Ishikawa (cell line): ENCODE measurements at regions not wholly inside any gene's neighbourhood (a gene's known extent, or its start where the extent isn't known, plus 50 kb on each side); places are given as distances from the start of the nearest gene placed in this dataset.

Experiments
- CEBPB ChIP-seq: IDR thresholded peaks from 2 replicates; pipeline ENCODE4 v1.6.1; 2012
- CREB1 ChIP-seq: IDR thresholded peaks from 2 replicates; pipeline ENCODE4 v1.6.1; 2012; ENCODE audit warnings: low read depth
- EGR1 ChIP-seq: IDR thresholded peaks from 2 replicates; pipeline ENCODE4 v1.6.1; 2012
- EP300 ChIP-seq: IDR thresholded peaks from 2 replicates; pipeline ENCODE4 v1.6.1; 2012; ENCODE audit warnings: borderline replicate concordance
- FOXM1 ChIP-seq: IDR thresholded peaks from 2 replicates; pipeline ENCODE4 v1.6.1; 2012; ENCODE audit warnings: low read depth, borderline replicate concordance
- MAX ChIP-seq: IDR thresholded peaks from 2 replicates; pipeline ENCODE4 v1.6.1; 2012
- NFIC ChIP-seq: IDR thresholded peaks from 2 replicates; pipeline ENCODE4 v1.6.1; 2012
- RAD21 ChIP-seq: IDR thresholded peaks from 2 replicates; pipeline ENCODE4 v1.6.1; 2012; ENCODE audit warnings: low read depth
- REST ChIP-seq: IDR thresholded peaks from 2 replicates; pipeline ENCODE4 v1.6.1; 2012; ENCODE audit warnings: low read depth, mild to moderate bottlenecking
- TAF1 ChIP-seq: IDR thresholded peaks from 2 replicates; pipeline ENCODE4 v1.6.1; 2012; ENCODE audit warnings: low read depth, mild to moderate bottlenecking
- TCF12 ChIP-seq: IDR thresholded peaks from 2 replicates; pipeline ENCODE4 v1.6.1; 2012; ENCODE audit warnings: low read depth
- TEAD4 ChIP-seq: IDR thresholded peaks from 2 replicates; pipeline ENCODE4 v1.6.1; 2012
- USF1 ChIP-seq: IDR thresholded peaks from 2 replicates; pipeline ENCODE4 v1.6.1; 2012
- YY1 ChIP-seq: IDR thresholded peaks from 2 replicates; pipeline ENCODE4 v1.6.1; 2012; ENCODE audit warnings: low read depth
- ZBTB7A ChIP-seq: IDR thresholded peaks from 2 replicates; pipeline ENCODE4 v1.6.1; 2012; ENCODE audit warnings: low read depth

- TF ChIP-seq EGR1, result no peak
- TF ChIP-seq TAF1, result no peak
- no peak for TF ChIP-seq CEBPB
- TF ChIP-seq CREB1, result no peak
- no peak for TF ChIP-seq RAD21
- TF ChIP-seq MAX, result no peak
- TF ChIP-seq USF1, result no peak
- no peak for TF ChIP-seq TCF12
- TF ChIP-seq NFIC, result no peak
Measured at GRCh38 chr7:142548978-142549377, 200.3 kb upstream of the PRSS1 start.

GRCh38 chr7:142546452-142546851 lies 202.8 kb upstream of the PRSS1 start:
- TF ChIP-seq EGR1 (no peak), CEBPB (no peak), YY1 (no peak), CREB1 (no peak), MAX (no peak), TAF1 (no peak), TCF12 (no peak), RAD21 (no peak), ZBTB7A (no peak), NFIC (no peak), EP300 (no peak), TEAD4 (no peak), FOXM1 (no peak), USF1 (no peak)

- TF ChIP-seq TEAD4 (no peak), CEBPB (no peak), EP300 (no peak), YY1 (no peak), MAX (no peak), USF1 (no peak), TCF12 (no peak), ZBTB7A (no peak), FOXM1 (no peak), RAD21 (no peak)
Measured at GRCh38 chr7:142542942-142543341, 206.3 kb upstream of the PRSS1 start.

- TF ChIP-seq ZBTB7A (no peak), YY1 (no peak), CREB1 (no peak), TCF12 (no peak), MAX (no peak)
Measured at GRCh38 chr7:142542105-142542504, 207.2 kb upstream of the PRSS1 start.

GRCh38 chr7:142540371-142540770 lies 208.9 kb upstream of the PRSS1 start:
- no peak for TF ChIP-seq EP300
- no peak for TF ChIP-seq TAF1
- no peak for TF ChIP-seq RAD21
- TF ChIP-seq TEAD4, result no peak
- TF ChIP-seq EGR1, result no peak
- no peak for TF ChIP-seq YY1
- TF ChIP-seq ZBTB7A, result no peak
- no peak for TF ChIP-seq CREB1
- TF ChIP-seq MAX, result no peak
- TF ChIP-seq FOXM1, result no peak
- no peak for TF ChIP-seq TCF12
- no peak for TF ChIP-seq CEBPB
- TF ChIP-seq NFIC, result no peak
- TF ChIP-seq REST, result no peak
- no peak for TF ChIP-seq USF1

- TF ChIP-seq MAX (no peak), CREB1 (no peak), CEBPB (no peak), REST (no peak), TEAD4 (no peak), YY1 (no peak), USF1 (no peak), ZBTB7A (no peak), TCF12 (no peak), EP300 (no peak), NFIC (no peak), TAF1 (no peak), RAD21 (no peak)
Measured at GRCh38 chr7:142539901-142540300, 209.4 kb upstream of the PRSS1 start.
